Hindlimb muscle (tissue), 1 donor: ENCODE measurements at regions not wholly inside any gene's neighbourhood (a gene's known extent, or its start where the extent isn't known, plus 50 kb on each side); places are given as distances from the start of the nearest gene placed in this dataset.

Experiments used
- DNase-seq: peaks from one replicate; pipeline ENCODE4 v3.0.0-alpha.2; 2013

GRCh38 chr19:16000024-16000663 is 51.3 kb downstream of the OR10H4 start:
- no peak for DNase-seq

GRCh38 chr19:16001481-16002312 is 52.9 kb downstream of the OR10H4 start:
- DNase-seq, result peak; percentile 21

- DNase-seq, result no peak
These were observed 53.9 kb downstream of the OR10H4 start for GRCh38 chr19:16002406-16003384.

GRCh38 chr19:16003391-16003790 is 54.6 kb downstream of the OR10H4 start:
- no peak for DNase-seq

GRCh38 chr19:16005925-16006324 is 57.1 kb downstream of the OR10H4 start:
- DNase-seq, result no peak

GRCh38 chr19:16012552-16012951 is 63.7 kb upstream of the TPM4 start:
- DNase-seq, result no peak

GRCh38 chr19:16013181-16013850 is 63.0 kb upstream of the TPM4 start:
- no peak for DNase-seq

- no peak for DNase-seq
These were observed 62.1 kb upstream of the TPM4 start for GRCh38 chr19:16013851-16014840.

- no peak for DNase-seq
These were observed 61.1 kb upstream of the TPM4 start for GRCh38 chr19:16014923-16015804.

- DNase-seq, result no peak
These were observed 60.5 kb upstream of the TPM4 start for GRCh38 chr19:16015805-16016173.

GRCh38 chr19:16016226-16017137 is 59.8 kb upstream of the TPM4 start:
- DNase-seq, result no peak

- DNase-seq, result no peak
These were observed 59.2 kb upstream of the TPM4 start for GRCh38 chr19:16017138-16017490.

- DNase-seq, result no peak
These were observed 58.1 kb upstream of the TPM4 start for GRCh38 chr19:16018106-16018755.

- DNase-seq, result no peak
These were observed 57.3 kb upstream of the TPM4 start for GRCh38 chr19:16018801-16019551.

GRCh38 chr19:16019691-16020448 is 56.4 kb upstream of the TPM4 start:
- no peak for DNase-seq

- DNase-seq, result no peak
These were observed 54.5 kb upstream of the TPM4 start for GRCh38 chr19:16021796-16022195.

GRCh38 chr19:16022251-16022650 is 54.0 kb upstream of the TPM4 start:
- no peak for DNase-seq
